ENCODE measurements at regions not wholly inside any gene's neighbourhood (a gene's known extent, or its start where the extent isn't known, plus 50 kb on each side); places are given as distances from the start of the nearest gene placed in this dataset.
"Not testable (repeated sequence)": the region's sequence is repeated elsewhere in the genome, so short reads cannot be mapped to it uniquely, and the experiment has no call there.

- no peak for DNase-seq (ENCODE audit: low read depth in 2 of 2)
These were observed 113.5 kb downstream of the TMEM30B start for GRCh38 chr14:61167642-61168041.

GRCh38 chr14:61160798-61161197, 120.3 kb downstream of the TMEM30B start:
- no peak for DNase-seq (ENCODE audit: low read depth in 2 of 2)

- no peak for DNase-seq (ENCODE audit: low read depth in 2 of 2)
These were observed 126.5 kb downstream of the TMEM30B start for GRCh38 chr14:61154641-61155040.

GRCh38 chr14:61153914-61154545, 127.1 kb downstream of the TMEM30B start:
- no peak for DNase-seq (ENCODE audit: low read depth in 2 of 2)

GRCh38 chr14:61153431-61153830, 127.7 kb downstream of the TMEM30B start:
- DNase-seq (ENCODE audit: low read depth in 2 of 2) = no peak

GRCh38 chr14:61152851-61153364, 128.2 kb downstream of the TMEM30B start:
- DNase-seq (ENCODE audit: low read depth in 2 of 2) = no peak

- no peak for DNase-seq (ENCODE audit: low read depth in 2 of 2)
These were observed 129.9 kb downstream of the TMEM30B start for GRCh38 chr14:61151251-61151650.

- no peak for DNase-seq (ENCODE audit: low read depth in 2 of 2)
These were observed 130.3 kb downstream of the TMEM30B start for GRCh38 chr14:61150851-61151250.

GRCh38 chr14:61149896-61150295, 131.2 kb downstream of the TMEM30B start:
- no peak for DNase-seq (ENCODE audit: low read depth in 2 of 2)

GRCh38 chr14:61148742-61149350, 132.3 kb downstream of the TMEM30B start:
- DNase-seq (ENCODE audit: low read depth in 2 of 2) = no peak

- no peak for DNase-seq (ENCODE audit: low read depth in 2 of 2)
These were observed 133.1 kb downstream of the TMEM30B start for GRCh38 chr14:61147831-61148549.

- no peak for DNase-seq (ENCODE audit: low read depth in 2 of 2)
These were observed 133.7 kb downstream of the TMEM30B start for GRCh38 chr14:61147381-61147821.

GRCh38 chr14:61146899-61147298, 134.2 kb downstream of the TMEM30B start:
- DNase-seq (ENCODE audit: low read depth in 2 of 2) = no peak

GRCh38 chr14:61145903-61146481, 135.1 kb downstream of the TMEM30B start:
- DNase-seq (ENCODE audit: low read depth in 2 of 2) = no peak

GRCh38 chr14:61145034-61145902, 135.9 kb downstream of the TMEM30B start:
- no peak for DNase-seq (ENCODE audit: low read depth in 2 of 2)

- not testable (repeated sequence) for DNase-seq (ENCODE audit: low read depth in 2 of 2)
These were observed 136.8 kb downstream of the TMEM30B start for GRCh38 chr14:61144117-61145033.

GRCh38 chr14:61140872-61141271, 140.3 kb downstream of the TMEM30B start:
- no peak for DNase-seq (ENCODE audit: low read depth in 2 of 2)

- DNase-seq (ENCODE audit: low read depth in 2 of 2) = no peak
These were observed 140.9 kb downstream of the TMEM30B start for GRCh38 chr14:61140271-61140670.

GRCh38 chr14:61139006-61139599, 142.0 kb downstream of the TMEM30B start:
- no peak for DNase-seq (ENCODE audit: low read depth in 2 of 2)

- DNase-seq (ENCODE audit: low read depth in 2 of 2) = no peak
These were observed 148.2 kb downstream of the TMEM30B start for GRCh38 chr14:61132894-61133293.
